Peyer's patch (tissue), 4 donors: ENCODE measurements at regions not wholly inside any gene's neighbourhood (a gene's known extent, or its start where the extent isn't known, plus 50 kb on each side); places are given as distances from the start of the nearest gene placed in this dataset.

Source experiments
- POLR2A ChIP-seq, 2 donors: fragments of 450-650 bp; IDR thresholded peaks; one replicate each; pipeline ENCODE4 v1.5.1; 2017; ENCODE audit warnings: antibody characterized with exemption in 2 of 2, mild to moderate bottlenecking in 2 of 2, moderate library complexity in 2 of 2
- TF ChIP-seq, protein P1 (sequence below), 6 experiments: fragments of 450-650 bp in 4 of 6; fragments of 200-600 bp in 2 of 6; sonication (generic) in 1 of 6; IDR thresholded peaks; one replicate each; pipeline ENCODE4 v1.5.1; 2017 to 2019; ENCODE audit warnings: antibody characterized with exemption in 6 of 6, mild to moderate bottlenecking in 3 of 6, moderate library complexity in 1 of 6

- TF ChIP-seq, protein P1, sequence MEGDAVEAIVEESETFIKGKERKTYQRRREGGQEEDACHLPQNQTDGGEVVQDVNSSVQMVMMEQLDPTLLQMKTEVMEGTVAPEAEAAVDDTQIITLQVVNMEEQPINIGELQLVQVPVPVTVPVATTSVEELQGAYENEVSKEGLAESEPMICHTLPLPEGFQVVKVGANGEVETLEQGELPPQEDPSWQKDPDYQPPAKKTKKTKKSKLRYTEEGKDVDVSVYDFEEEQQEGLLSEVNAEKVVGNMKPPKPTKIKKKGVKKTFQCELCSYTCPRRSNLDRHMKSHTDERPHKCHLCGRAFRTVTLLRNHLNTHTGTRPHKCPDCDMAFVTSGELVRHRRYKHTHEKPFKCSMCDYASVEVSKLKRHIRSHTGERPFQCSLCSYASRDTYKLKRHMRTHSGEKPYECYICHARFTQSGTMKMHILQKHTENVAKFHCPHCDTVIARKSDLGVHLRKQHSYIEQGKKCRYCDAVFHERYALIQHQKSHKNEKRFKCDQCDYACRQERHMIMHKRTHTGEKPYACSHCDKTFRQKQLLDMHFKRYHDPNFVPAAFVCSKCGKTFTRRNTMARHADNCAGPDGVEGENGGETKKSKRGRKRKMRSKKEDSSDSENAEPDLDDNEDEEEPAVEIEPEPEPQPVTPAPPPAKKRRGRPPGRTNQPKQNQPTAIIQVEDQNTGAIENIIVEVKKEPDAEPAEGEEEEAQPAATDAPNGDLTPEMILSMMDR (IDR thresholded peaks at IDR 0.05): no peak
- TF ChIP-seq POLR2A (IDR thresholded peaks at IDR 0.05): no peak
These were observed 145.7 kb upstream of the MDGA2 start for GRCh38 chr14:47821135-47821534.
